ENCODE measurements at regions not wholly inside any gene's neighbourhood (a gene's known extent, or its start where the extent isn't known, plus 50 kb on each side); places are given as distances from the start of the nearest gene placed in this dataset.

DNA sequence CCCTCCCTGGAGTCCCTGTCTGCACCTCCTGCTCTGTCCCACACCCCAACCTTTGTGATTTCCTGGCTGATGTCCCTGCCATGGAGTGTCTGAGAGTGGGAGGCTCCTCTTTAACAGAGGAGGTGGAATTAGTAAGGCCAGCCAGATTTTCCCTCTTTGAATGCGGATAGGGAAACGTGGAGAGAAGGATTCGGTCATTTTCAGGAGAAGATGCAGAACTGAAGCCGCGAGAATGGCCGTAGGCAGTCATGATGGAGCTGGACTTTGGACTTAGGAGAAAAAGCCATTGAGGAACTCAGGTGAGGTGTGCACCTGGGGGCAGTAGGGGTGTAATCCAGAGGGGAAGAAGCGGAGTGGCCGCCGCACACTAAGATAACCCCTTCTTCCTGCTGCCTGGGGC lies 138.1 kb upstream of the ATP10A start:
- TF ChIP-seq CTCF (IDR thresholded peaks at IDR 0.05; ENCODE audit: low read depth, low read length) (no peak), EZH2phosphoT487 (IDR thresholded peaks at IDR 0.05; ENCODE audit: low read depth) (no peak)

All from OCI-LY3 (cell line).